OCI-LY3 (cell line): ENCODE measurements at regions not wholly inside any gene's neighbourhood (a gene's known extent, or its start where the extent isn't known, plus 50 kb on each side); places are given as distances from the start of the nearest gene placed in this dataset.
"Not testable (repeated sequence)": the region's sequence is repeated elsewhere in the genome, so short reads cannot be mapped to it uniquely, and the experiment has no call there.

ENCODE experiments used
- H2AFZ ChIP-seq: fragments of 200-600, 300-600 bp; shearing (Covaris generic); 2 replicates; pipeline ENCODE4 v1.6.0; 2014; ENCODE audit warnings: antibody characterized with exemption, low read depth, low read length
- H3K27ac ChIP-seq: fragments of 200-600, 300-600 bp; sonication (generic); 2 replicates; pipeline ENCODE4 v1.5.1; 2014; ENCODE audit warnings: mild to moderate bottlenecking, low read length, moderate library complexity, mixed read lengths
- H3K27me3 ChIP-seq: fragments of 200-600, 300-600 bp; sonication (generic); 2 replicates; pipeline ENCODE4 v1.6.1; 2014; ENCODE audit warnings: low read depth, low read length, mixed read lengths
- H3K36me3 ChIP-seq: fragments of 200-600, 300-600 bp; sonication (generic); replicated peaks from 2 replicates; pipeline ENCODE3; 2014; ENCODE audit warnings: low read depth, low read length, mixed read lengths
- H3K4me1 ChIP-seq: fragments of 300-600, 200-600 bp; sonication (generic); 2 replicates; pipeline ENCODE4 v1.6.1; 2014; ENCODE audit warnings: low read length, mixed read lengths
- H3K4me2 ChIP-seq: fragments of 200-600, 300-600 bp; sonication (generic); 2 replicates; pipeline ENCODE4 v1.6.1; 2014; ENCODE audit warnings: low read length, mixed read lengths
- H3K4me3 ChIP-seq: fragments of 300-600, 200-600 bp; sonication (generic); 2 replicates; pipeline ENCODE4 v1.5.1; 2014; ENCODE audit warnings: antibody characterized with exemption, mild to moderate bottlenecking, low read length, moderate library complexity
- H3K79me2 ChIP-seq: fragments of 300-600, 200-600 bp; shearing (Covaris generic); 2 replicates; pipeline ENCODE4 v1.6.1; 2014; ENCODE audit warnings: mild to moderate bottlenecking, low read length, mixed read lengths
- H3K9ac ChIP-seq: fragments of 300-600, 200-600 bp; shearing (Covaris generic); 2 replicates; pipeline ENCODE4 v1.6.0; 2014; ENCODE audit warnings: mild to moderate bottlenecking, low read length, moderate library complexity
- H3K9me3 ChIP-seq: fragments of 200-600, 300-600 bp; shearing (Covaris generic); 2 replicates; pipeline ENCODE4 v1.6.1; 2014; ENCODE audit warnings: low read length, mixed read lengths; ENCODE audit not compliant: insufficient read depth
- H4K20me1 ChIP-seq: fragments of 200-600, 300-600 bp; sonication (generic); 2 replicates; pipeline ENCODE4 v1.6.1; 2016; ENCODE audit warnings: low read length, mixed read lengths; ENCODE audit not compliant: insufficient read depth
- CTCF ChIP-seq: fragments of 200-600, 300-600 bp; sonication (generic); IDR thresholded peaks from 2 replicates; pipeline ENCODE4 v1.5.1; 2014; ENCODE audit warnings: antibody characterized with exemption, low read length, low read depth
- EZH2phosphoT487 ChIP-seq: fragments of 200-600 bp; shearing (Covaris generic); IDR thresholded peaks from 2 replicates; pipeline ENCODE4 v1.6.1; 2018; ENCODE audit warnings: antibody characterized with exemption, mixed run types, low read depth

GRCh38 chr1:207251066-207251465 is 70.4 kb upstream of the CD55 start:
- H3K4me3 ChIP-seq: no peak overlapping the region
- no peak overlapping the region for H3K4me2 ChIP-seq
- no peak for TF ChIP-seq CTCF
- TF ChIP-seq EZH2phosphoT487: no peak
- H4K20me1 ChIP-seq: no peaks in the 10 kb centered on the region
- H2AFZ ChIP-seq: no peak overlapping the region
- H3K4me1 ChIP-seq: no peaks in the 10 kb centered on the region
- no peaks in the 10 kb centered on the region for H3K79me2 ChIP-seq
- 0 out of 2 replicates have a peak, but pooled peaks cover 11% of the 10 kb centered on the region for H3K27me3 ChIP-seq
- H3K9me3 ChIP-seq: no peaks in the 10 kb centered on the region
- H3K36me3 ChIP-seq: no peaks in the 10 kb centered on the region
- H3K9ac ChIP-seq: no peak overlapping the region
- H3K27ac ChIP-seq: no peak overlapping the region

- no peaks in the 10 kb centered on the region for H3K9me3 ChIP-seq
- H2AFZ ChIP-seq: no peak overlapping the region
- H3K27ac ChIP-seq: no peak overlapping the region
- no peaks in the 10 kb centered on the region for H3K27me3 ChIP-seq
- no peaks in the 10 kb centered on the region for H3K4me1 ChIP-seq
- no peak for TF ChIP-seq EZH2phosphoT487
- no peak for TF ChIP-seq CTCF
- no peak overlapping the region for H3K9ac ChIP-seq
- no peak overlapping the region for H3K4me2 ChIP-seq
- H3K4me3 ChIP-seq: no peak overlapping the region
- H3K79me2 ChIP-seq: no peaks in the 10 kb centered on the region
- H4K20me1 ChIP-seq: no peaks in the 10 kb centered on the region
- H3K36me3 ChIP-seq: no peaks in the 10 kb centered on the region
These were observed 64.6 kb upstream of the CD55 start for GRCh38 chr1:207256869-207257268.

- H3K4me1 ChIP-seq: no peaks in the 10 kb centered on the region
- H3K9ac ChIP-seq: no peak overlapping the region
- H4K20me1 ChIP-seq: no peaks in the 10 kb centered on the region
- no peak for TF ChIP-seq CTCF
- TF ChIP-seq EZH2phosphoT487: no peak
- H2AFZ ChIP-seq: no peak overlapping the region
- no peaks in the 10 kb centered on the region for H3K27me3 ChIP-seq
- H3K36me3 ChIP-seq: no peaks in the 10 kb centered on the region
- H3K27ac ChIP-seq: no peak overlapping the region
- H3K4me2 ChIP-seq: no peak overlapping the region
- H3K9me3 ChIP-seq: no peaks in the 10 kb centered on the region
- H3K4me3 ChIP-seq: no peak overlapping the region
- no peaks in the 10 kb centered on the region for H3K79me2 ChIP-seq
These were observed 62.1 kb upstream of the CD55 start for GRCh38 chr1:207259391-207259790.

GRCh38 chr1:207261971-207262370 is 59.5 kb upstream of the CD55 start:
- H3K79me2 ChIP-seq: no peaks in the 10 kb centered on the region
- peaks cover 3% of the 10 kb centered on the region; the same call in 1 of the 2 replicates for H3K27me3 ChIP-seq
- TF ChIP-seq CTCF: no peak
- no peak for TF ChIP-seq EZH2phosphoT487
- no peak overlapping the region for H3K27ac ChIP-seq
- no peaks in the 10 kb centered on the region for H4K20me1 ChIP-seq
- H3K9me3 ChIP-seq: no peaks in the 10 kb centered on the region
- no peaks in the 10 kb centered on the region for H3K36me3 ChIP-seq
- H3K4me2 ChIP-seq: no peak overlapping the region
- no peak overlapping the region for H3K9ac ChIP-seq
- no peak overlapping the region for H2AFZ ChIP-seq
- H3K4me1 ChIP-seq: no peaks in the 10 kb centered on the region
- no peak overlapping the region for H3K4me3 ChIP-seq

GRCh38 chr1:207262891-207263290 is 58.6 kb upstream of the CD55 start:
- not testable (repeated sequence) for H3K9me3 ChIP-seq, H3K4me2 ChIP-seq, H3K27me3 ChIP-seq

More at GRCh38 chr1:207262891-207263290, 58.6 kb upstream of the CD55 start:
- not testable (repeated sequence) for H3K4me1 ChIP-seq, H3K36me3 ChIP-seq, H3K27ac ChIP-seq, H4K20me1 ChIP-seq, H3K9ac ChIP-seq, H3K79me2 ChIP-seq, H3K4me3 ChIP-seq, H2AFZ ChIP-seq
